HuH-7 (cell line): ENCODE measurements at regions not wholly inside any gene's neighbourhood (a gene's known extent, or its start where the extent isn't known, plus 50 kb on each side); places are given as distances from the start of the nearest gene placed in this dataset.
"Not testable (repeated sequence)": the region's sequence is repeated elsewhere in the genome, so short reads cannot be mapped to it uniquely, and the experiment has no call there.

Experiments used
- DNase-seq: peaks from one replicate; pipeline ENCODE4 v3.0.0; 2011; ENCODE audit warnings: low spot score

DNA sequence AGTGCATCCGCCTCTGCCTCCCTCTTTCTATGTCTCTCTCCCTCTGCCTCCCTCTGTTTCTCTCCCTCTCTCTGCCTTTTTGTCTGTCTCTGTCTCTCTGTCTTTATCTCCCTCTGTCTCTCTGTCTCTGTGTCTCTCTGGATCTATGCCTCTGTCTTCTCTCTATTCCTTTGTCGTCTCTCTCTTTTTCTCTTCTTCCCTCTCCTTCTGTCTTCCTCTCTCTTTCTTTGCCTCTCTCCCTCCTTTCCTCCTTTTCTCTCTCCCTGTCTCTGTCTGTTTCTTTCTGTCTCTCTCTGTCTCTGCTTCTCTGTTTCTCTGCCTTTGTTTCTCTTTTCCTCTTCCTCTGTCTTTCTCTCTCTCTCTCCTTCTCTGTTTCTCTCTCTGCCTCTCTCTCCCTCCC is 678.8 kb upstream of the NRP1 start:
- no peak for DNase-seq

DNA sequence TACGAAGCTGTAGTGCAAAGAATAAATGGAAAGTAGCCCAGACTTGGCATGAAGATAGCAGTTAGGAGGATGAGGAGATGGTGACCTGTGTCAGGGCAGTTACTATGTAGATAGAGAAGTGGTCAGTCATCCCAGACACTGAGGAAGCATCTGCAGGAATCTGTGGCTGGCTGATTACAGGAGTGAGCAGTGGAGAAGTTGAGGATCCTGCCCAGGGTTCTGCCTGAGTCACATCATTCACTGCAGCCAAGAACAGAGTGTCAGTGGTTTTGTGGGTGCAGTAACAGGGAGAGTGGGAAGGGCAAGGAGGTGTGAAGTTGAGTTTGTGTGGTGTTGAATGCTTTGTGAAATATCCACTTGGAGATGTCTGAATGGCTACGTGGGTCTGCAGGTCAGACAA is 676.4 kb upstream of the NRP1 start:
- DNase-seq: no peak

DNA sequence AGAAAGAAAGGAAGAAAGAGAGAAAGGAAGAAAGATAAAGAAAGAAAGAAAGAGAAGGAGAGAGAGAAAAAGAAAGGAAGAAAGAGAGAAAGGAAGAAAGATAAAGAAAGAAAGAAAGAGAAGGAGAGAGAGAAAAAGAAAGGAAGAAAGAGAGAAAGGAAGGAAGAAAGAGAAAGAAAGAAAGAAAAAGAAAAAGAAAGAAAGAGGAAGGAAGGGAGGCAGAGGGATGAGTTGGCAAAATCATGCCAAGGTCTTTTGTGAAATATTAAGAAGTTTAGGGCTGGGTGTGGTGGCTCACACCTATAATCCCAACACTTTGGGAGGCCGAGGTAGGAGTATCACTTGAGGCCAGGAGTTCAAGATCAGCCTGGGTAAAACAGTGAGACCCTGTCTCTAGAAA is 675.8 kb upstream of the NRP1 start:
- DNase-seq: not testable (repeated sequence)

DNA sequence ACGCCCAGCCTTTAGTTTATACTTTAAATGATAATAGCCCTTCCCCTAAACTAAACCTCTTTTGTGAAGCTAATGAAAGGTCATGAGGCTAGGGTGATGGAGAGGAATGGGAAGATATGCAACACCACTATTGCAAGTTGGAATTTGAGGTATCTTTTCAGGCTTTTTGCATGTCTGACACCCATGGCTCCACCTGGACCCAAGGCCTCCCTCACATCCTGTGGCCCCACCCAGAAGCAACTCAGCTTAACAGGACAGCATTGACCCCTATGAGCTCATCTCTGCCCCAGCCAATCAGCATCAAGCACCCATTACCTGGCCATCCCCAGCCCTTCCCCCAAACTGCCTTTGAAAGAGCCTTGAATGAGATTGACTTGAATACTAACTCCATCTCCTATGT is 674.2 kb upstream of the NRP1 start:
- DNase-seq: no peak

DNA sequence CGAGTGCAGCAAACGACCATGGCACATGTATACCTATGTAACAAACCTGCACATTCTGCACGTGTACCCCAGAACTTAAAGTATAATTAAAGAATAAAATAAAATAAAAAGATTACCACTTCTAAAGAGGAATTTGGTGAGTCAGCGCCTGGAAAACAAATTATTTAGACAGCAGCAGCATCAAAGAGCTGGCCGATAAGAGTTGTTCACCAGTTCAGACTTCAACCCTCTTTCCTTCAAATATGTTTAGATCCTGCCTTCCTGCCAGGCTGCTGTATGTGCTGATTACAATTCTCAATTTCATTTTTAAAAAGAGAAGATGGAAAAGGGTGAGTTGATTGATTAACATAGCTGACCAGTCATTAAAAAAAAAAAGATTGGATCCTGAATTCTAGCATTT is 672.0 kb upstream of the NRP1 start:
- DNase-seq: no peak

DNA sequence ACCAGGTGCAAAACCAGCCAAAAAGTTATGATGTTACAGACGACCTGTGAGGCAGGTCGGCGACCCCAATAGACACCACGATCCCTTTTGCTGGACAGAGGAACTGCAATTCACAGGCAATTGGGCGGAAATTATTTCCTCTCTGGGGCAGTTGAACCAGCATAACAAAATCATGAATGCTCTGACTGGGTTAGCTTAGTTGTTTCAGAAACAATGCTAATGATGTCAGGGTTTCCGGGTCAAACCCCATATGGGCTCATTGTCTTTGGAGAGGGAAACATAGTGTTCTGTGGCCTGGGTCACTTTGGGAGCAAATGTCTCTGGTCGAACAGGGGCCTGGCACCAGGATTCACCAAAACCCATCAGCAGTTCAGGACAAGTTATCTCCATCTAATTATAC is 669.1 kb upstream of the NRP1 start:
- no peak for DNase-seq

DNA sequence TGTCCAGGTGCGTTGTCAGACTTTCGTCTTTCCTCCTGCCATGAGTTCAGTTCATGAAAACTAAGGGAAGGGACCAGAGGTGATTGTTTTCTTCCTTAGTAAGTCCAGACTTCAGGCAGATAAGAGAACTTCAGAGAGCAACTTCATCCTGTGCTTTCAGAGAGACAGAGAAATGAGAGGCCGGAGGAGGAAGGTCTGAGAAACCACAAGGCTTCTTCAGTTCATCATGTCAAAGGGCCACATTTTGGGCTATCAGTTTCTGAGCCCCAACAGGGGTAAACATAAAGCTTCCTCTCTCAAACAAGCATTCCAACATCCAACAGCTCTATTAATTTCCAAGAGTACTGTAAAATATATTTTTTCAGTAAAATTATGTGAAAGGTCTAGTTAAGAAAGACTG is 668.4 kb upstream of the NRP1 start:
- no peak for DNase-seq

DNA sequence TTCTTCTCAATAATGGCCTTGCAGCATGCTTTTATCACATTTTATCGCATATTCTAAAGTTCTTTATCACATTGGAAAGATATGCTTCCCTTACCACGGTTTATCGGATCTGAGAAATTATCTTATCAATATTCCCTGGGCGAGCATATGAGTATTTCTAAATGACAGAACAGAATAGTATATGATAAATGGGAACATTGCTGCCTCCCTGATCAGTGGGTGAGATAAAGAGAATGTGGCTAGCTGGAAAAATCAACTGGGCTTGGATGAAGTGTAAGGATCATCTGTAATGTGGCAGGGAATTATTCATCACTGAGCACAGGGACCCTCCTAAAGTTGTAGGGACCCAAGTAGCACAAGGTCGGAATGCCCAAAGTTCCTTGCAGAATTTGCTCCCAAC is 667.4 kb upstream of the NRP1 start:
- no peak for DNase-seq

DNA sequence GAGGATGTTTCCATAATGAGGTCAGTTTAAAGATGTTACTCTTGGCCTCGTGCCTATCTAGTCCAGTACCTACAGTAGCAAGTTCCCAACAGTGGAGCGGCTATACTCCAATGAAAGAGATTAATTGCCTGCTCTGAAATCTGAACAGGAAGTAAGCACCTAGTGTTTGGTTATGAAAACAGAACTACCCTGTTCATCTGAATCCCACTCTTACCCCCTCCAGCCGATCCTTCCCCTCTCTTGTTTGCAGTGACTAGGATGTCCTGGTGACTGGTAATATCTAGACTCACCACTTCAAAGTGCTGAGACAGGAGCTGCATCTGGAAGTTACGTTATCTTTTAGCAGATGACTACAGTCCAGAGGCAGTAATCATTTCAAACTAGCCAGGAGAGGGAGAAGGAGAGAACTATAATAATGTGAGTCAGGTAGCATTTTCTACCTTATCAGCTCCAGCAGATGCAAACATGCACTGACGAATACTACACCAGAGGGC is 666.7 kb upstream of the NRP1 start:
- DNase-seq: no peak

DNA sequence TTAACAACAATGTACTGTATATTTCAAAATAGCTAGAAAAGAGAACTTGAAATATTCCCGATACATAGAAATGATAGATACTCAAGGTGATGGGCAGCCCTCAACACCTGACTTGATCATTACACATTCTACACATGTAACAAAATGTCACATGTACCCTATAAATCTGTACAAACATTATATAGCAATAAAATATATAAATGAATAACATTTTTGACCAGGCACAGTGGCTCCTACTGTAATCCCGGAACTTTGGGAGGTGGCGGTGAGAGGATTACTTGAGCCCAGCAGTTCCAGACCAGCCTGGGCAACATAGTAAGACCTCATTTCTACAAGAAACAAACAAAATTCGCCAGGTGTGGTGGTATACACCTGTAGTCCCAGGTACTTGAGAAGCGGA is 659.5 kb upstream of the NRP1 start:
- DNase-seq: no peak

DNA sequence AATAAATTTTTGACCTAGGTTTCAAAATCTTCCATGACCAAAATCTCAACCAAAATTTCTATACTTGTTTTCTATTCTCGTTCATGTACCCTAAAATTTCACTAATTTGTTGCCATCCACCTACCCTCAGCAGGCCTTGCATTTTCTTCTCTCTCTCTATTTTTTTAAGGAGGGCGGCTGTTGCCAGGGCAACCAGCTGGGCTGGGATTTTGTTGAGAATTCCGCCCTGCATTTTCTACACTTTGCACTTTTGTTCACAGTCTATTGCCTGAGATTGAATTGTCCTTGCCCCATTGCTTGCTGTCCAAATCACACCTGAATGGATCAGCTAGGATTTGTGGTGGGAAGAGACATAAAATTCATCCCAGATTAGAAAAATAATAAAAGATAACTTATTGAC is 657.5 kb upstream of the NRP1 start:
- no peak for DNase-seq

DNA sequence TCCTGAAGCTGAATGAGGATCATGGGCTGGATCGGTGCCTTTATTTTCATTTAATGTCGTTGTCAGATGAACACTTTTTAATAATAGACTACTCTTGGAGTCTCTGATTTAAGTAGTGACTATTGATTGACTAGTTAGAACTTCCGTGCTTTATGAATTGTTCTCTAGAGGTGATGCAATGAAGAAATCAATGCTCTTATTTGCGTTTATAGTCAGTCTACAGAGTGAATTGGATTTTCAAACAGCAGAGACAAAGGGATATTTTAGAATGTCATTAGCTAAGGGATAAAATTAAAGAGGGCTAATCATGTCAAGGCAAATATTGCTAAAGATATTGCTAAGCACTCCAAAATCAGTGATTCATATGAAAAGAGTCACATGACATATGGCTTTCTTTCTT is 652.0 kb upstream of the NRP1 start:
- DNase-seq: no peak

DNA sequence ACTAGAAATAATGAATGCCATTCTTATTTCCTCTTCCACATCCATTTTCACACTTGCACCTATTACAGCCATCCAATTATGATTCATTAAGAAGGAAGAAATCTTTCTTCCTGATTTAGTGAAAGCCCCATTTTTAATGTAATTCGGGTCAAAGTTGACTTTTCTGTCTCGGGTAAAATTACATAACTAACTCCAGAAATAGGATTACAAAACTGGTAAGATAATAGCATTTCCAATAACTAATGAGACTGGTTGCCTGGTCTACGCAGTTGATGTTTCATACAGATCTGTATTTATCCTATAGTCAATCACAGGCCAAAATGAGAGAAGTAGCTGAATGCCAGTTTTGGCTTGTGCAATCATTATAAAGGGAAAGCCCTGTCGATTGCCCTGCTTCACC is 651.5 kb upstream of the NRP1 start:
- no peak for DNase-seq

DNA sequence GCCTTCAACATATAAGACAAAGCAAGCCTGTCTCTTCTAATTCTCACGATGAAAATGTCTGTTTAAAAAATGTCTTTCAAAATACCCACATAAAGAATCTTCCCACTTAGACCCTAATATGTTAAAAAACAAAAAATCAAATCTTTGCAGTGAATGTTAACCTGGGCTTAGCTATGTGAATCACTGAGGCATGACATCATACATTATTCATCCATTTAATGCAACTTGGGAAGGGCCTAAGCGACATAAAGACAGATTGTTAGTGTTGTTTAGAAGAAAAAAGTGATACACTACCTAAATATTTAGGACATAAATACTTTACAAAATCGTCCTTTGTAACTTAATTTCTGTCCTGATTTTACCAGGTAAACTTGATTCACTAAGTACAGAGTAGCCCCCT is 648.5 kb upstream of the NRP1 start:
- no peak for DNase-seq

DNA sequence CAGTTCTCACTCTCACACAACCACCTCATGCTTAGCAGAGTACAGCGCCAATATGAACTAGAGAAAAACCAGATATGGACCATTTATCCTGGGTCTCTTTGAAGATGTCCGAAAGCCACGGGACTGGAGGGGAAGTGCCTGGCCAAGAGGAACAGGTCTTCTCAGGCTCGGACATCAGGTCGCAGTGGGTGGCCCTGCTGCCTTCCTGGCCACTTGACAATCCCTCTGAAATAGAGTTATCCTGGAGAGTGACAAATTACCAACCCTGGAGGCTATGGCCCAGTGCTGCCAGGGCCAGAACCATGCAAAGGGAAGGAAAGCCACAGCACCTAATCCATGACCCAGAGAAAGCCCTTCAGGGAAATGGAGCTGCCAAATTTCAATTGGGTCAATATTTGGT is 646.8 kb upstream of the NRP1 start:
- no peak for DNase-seq

DNA sequence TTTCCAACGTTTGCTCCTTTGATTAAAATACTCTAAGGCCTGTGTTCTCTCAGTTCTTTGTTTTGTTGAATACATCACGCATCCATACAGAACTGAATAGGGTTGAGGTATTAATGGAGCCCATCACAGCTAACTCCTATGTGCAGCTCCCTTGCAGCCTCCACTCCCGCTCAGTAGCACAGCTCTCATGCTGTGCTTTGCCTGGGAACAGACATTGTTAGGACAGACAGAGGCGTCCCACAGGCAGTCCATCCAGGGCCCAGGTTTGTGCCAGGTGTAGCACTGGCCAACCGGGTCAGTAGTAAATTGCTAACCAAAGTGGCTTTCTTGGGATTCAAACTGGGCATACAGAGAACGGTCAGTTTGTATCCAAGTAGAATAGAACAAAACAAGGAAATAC is 644.7 kb upstream of the NRP1 start:
- no peak for DNase-seq

DNA sequence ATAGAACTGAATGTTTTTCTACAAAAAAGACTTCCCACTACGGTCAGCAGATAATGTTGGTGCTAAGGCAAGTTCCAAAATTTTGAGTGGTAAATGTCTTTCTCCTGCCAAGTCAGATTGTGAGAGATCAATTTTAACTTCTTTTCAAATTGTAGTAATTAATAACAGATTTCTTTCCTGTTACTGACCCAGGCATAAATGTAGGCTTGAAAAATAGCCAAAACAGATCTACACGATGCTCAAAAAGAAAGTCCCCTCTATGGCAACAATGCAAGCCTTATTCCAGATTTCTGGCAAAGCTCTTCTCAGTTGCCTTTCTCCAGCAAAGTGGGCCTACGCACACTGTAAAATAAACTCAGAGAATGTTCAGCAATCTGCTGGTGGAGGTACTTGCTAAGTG is 641.0 kb upstream of the NRP1 start:
- no peak for DNase-seq

DNA sequence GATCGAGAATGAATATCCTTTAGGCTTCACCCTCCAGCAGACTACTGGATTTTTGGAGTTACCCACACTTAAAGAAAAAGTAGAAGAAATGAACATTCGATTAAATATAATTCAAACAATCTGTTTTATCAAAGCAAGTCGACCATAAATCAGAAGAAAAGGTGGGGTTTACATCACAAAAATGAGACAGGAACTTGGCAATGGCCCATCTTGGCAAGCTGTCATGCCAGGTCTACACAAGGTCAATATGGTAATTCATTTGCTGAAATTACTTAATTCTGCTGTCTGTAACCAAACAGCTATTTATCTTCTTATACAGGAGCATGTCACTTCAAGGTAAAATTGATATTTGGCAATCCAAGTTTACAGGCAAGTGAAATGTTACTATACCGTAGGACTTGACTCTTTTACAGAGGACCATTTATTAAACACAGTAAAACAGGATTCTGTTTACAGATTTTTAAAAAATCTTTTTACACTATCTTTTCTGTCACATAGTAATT is 640.6 kb upstream of the NRP1 start:
- DNase-seq: no peak

DNA sequence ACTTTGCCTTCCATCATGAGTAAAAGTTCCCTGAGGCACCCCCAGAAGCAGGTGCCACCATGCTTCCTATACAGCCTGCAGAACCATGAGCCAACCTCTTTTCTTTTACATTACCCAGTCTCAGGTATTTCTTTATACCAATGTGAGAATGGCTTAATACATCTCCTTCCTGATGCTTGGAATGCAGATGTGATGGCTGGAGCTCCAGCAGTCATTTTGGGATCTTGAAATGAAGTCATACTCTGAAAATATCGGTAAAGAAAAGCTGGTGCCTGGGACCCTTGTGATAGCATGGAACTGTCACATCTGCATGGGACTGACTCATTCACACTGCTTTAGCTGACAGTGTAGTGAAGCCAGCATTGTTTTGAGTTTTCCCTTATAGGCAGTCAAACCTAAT is 634.5 kb upstream of the NRP1 start:
- no peak for DNase-seq

DNA sequence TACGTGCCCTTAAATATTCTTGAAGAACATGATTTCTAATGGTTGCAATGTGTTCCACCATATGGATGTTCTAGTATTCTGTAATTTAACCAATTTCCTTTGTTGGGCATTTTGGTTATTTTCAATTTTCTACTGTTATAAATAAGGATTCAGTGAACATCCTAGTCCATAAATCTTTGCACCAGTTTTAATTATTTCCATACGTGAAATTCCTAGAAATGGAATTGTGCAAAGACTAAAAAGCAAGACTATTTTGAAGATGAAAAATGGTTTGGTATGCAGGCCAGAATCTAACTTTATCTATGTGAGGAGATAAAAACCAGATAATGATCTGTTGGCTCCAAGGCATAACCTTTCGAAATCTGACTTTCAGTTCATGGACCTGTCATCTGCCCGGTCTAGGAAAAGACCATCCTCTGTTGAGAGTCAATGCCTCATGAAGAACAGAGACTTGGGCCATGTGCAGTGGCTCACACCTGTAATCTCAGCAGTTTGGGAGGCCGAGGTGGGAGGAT is 633.2 kb upstream of the NRP1 start:
- DNase-seq: no peak

DNA sequence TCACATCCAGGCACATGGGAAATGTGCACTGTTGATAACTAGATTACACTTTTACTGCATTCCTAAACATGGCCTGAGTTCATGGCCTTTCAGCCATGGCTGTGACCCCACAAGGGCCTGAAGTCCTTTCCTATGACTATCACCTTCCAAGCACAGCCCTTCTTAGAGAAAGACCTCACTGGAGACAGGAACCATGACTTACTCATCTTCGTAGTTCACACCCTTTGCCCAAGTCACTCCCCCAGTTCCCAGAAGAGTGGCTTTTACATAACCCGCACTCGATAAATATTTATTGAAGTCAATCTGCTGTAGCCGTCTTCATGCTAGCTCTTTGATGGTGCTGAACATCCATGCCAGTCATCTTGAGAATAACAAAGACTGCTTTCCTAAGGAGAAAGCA is 632.5 kb upstream of the NRP1 start:
- no peak for DNase-seq

DNA sequence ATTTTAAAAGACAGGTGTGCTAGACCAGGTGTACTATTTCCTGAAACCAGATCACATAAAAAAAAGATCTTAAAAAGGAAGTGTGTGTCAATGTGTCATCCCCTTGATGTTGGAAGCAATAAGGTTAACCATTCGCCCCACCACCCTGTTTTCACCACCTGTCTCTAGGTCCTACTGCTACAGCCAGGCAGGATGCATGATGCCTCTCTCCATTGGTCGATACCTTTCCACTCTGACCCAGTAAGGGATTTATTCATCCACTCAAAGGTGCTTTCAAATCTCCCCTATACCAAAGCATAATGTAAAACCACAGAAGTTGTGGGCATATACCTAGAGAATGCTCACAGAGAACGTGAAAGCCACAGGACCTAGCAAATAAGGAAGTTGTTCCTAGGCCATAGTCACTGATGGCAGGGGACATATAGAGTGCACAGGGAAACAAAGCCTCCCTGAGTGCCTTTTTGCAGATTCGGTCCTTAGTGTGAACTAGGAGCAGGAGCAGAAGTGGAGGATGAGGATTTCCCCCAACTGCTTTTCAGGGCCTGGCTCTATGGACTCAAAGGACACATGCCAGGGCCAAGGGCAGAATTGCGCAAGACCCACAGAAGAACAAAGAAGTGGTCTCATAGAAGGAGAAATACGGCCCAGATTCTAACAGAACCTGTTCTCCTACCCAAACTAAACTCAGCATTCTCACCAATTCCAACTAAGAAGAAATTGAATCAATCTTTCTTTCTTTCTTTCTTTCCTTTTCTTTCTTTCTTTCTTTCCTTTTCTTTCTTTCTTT is 631.5 kb upstream of the NRP1 start:
- DNase-seq: no peak

DNA sequence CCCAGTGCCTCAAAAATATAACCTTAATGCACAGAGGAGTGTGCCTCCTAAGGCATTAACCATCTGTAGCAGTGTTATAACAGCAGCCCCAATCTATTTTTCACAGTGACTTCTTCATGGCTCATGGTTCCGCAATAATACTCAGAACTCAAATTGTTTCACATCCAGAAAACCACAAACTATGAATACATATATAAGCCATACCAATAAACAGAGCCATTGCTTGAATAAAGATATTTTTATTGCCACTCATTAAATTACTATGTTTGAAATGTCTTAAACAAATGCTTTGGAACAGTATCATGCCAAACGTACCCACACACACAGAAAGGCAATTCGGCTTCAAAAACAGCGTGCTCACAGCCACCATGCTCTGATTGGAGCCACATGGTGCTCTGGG is 629.3 kb upstream of the NRP1 start:
- DNase-seq: no peak

DNA sequence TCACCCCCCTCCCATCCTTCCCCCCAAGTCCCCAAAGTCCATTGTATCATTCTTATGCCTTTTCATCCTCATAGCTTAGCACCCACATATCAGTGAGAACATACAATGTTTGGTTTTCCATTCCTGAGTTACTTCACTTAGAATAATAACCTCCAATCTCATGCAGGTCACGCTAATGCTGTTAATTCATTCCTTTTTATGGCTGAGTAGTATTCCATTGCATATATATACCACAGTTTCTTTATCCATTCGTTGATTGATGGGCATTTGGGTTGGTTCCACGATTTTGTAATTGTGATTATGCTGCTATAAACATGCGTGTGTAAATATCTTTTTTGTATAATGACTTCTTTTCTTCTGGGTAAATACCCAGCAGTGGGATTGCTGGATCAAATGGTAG is 621.9 kb upstream of the NRP1 start:
- DNase-seq: not testable (repeated sequence)
